ENCODE measurements at regions not wholly inside any gene's neighbourhood (a gene's known extent, or its start where the extent isn't known, plus 50 kb on each side); places are given as distances from the start of the nearest gene placed in this dataset.
"Not testable (repeated sequence)": the region's sequence is repeated elsewhere in the genome, so short reads cannot be mapped to it uniquely, and the experiment has no call there.

DNA sequence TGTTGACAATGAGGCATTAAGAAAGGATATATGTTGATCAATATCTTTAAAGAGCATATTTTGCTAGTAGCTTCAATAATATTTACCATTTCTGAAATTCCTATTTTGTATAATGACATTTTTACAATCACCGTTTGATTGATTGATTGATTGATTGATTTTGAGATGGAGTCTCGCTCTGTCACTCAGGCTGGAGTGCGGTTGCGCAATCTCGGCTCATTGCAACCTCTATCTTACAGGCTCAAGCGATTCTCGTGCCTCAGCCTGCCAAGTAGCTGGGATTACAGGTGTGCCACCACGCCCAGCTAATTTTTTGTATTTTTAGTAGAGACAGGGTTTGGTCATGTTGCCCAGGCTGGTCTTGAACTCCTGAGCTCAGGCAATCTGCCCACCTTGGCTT is 150.9 kb upstream of the TEX13D start:
- H3K56ac ChIP-seq (ENCODE audit: extremely low read depth, insufficient read depth, low read length); H2AFZ ChIP-seq (replicated peaks; ENCODE audit: low read length, poor library complexity); H4K5ac ChIP-seq (ENCODE audit: low read depth, low read length); POLR2A ChIA-PET (ENCODE audit: unreplicated experiment); H3K4me2 ChIP-seq (ENCODE audit: low read depth, low read length); H4K91ac ChIP-seq (ENCODE audit: insufficient read depth, low read depth, low read length); BruUV-seq (replicated peaks); H3K9me3 ChIP-seq (ENCODE audit: control insufficient read depth, insufficient read depth, low read length); H3K9me1 ChIP-seq (ENCODE audit: insufficient read depth, low read length); intact Hi-C loops (cut with micrococcal nuclease); H2AK5ac ChIP-seq (ENCODE audit: low read depth, low read length); H2BK5ac ChIP-seq (ENCODE audit: low read depth, low read length, poor library complexity, severe bottlenecking); H2BK15ac ChIP-seq (ENCODE audit: low read depth, low read length); H3K23ac ChIP-seq (ENCODE audit: low read depth, low read length); H3K27ac ChIP-seq (ENCODE audit: insufficient read depth, low read length); H4K8ac ChIP-seq (ENCODE audit: low read depth in 2 of 2, low read length in 2 of 2); H3K36me3 ChIP-seq (ENCODE audit: control insufficient read depth, insufficient read depth, low read length); H3K79me1 ChIP-seq (ENCODE audit: low read depth in 1 of 2, low read length in 2 of 2); H4K20me1 ChIP-seq (ENCODE audit: insufficient read depth, low read length); DNase-seq; H3K4me3 ChIP-seq (ENCODE audit: insufficient read depth, low read depth, low read length); H3K14ac ChIP-seq (replicated peaks; ENCODE audit: low read depth, low read length); H3K4ac ChIP-seq (ENCODE audit: low read depth, low read length); H2AK9ac ChIP-seq (replicated peaks; ENCODE audit: low read depth, low read length, poor library complexity); H2BK120ac ChIP-seq (ENCODE audit: low read depth, low read length); ATAC-seq (ENCODE audit: low read depth); H2BK20ac ChIP-seq (ENCODE audit: low read depth, low read length); H3K9ac ChIP-seq (ENCODE audit: low read depth, low read length); dilution Hi-C loops (cut with HindIII; ENCODE audit: low sequenced_read_pairs, unreplicated experiment); in situ Hi-C loops (cut with MboI; ENCODE audit: low sequenced_read_pairs); H3K18ac ChIP-seq (ENCODE audit: low read depth, low read length); H3K4me1 ChIP-seq (ENCODE audit: control insufficient read depth, insufficient read depth, low read length); H3K27me3 ChIP-seq (ENCODE audit: control insufficient read depth, insufficient read depth, low read length): not testable (repeated sequence)
- TF ChIP-seq CEBPB (IDR thresholded peaks at IDR 0.05; ENCODE audit: low read depth, low read length): peak; percentile 70
- no CpG with 5 or more reads among the region's 8 CpGs for WGBS, 2 experiments (ENCODE audit: extremely low coverage in 2 of 2, insufficient read length in 1 of 2)
- CTCF ChIA-PET: interaction anchor here (1.0 kb wide), 1 partner anchor 12 kb away, joined by 6 read pairs; no protein-coding TSS in a partner anchor

Data from IMR-90 (cell line).